Right lung (tissue), 2 donors: ENCODE measurements at regions not wholly inside any gene's neighbourhood (a gene's known extent, or its start where the extent isn't known, plus 50 kb on each side); places are given as distances from the start of the nearest gene placed in this dataset.
"Not testable (repeated sequence)": the region's sequence is repeated elsewhere in the genome, so short reads cannot be mapped to it uniquely, and the experiment has no call there.

Experiments
- DNase-seq, 2 donors: peaks; one replicate each; pipeline ENCODE4 v3.0.0-alpha.2; 2013

DNA sequence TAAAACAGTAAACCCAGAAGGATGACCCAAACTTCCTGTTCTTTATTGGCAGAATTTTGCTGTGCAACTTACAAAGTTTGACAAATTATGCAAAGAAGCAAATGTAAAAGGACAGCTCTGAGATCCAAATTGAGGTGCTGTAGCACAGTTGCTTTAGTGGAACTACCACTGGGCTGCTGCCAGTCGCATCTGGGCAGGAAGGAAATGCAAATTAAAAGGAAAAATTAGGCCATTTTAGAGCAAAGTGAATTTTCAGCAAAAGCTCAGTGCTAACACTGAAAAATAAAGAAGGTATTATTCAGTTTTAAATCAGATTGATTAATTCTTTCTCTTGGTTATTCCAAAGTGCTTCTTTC is 104.5 kb downstream of the ZMAT3 start:
- DNase-seq = no peak

DNA sequence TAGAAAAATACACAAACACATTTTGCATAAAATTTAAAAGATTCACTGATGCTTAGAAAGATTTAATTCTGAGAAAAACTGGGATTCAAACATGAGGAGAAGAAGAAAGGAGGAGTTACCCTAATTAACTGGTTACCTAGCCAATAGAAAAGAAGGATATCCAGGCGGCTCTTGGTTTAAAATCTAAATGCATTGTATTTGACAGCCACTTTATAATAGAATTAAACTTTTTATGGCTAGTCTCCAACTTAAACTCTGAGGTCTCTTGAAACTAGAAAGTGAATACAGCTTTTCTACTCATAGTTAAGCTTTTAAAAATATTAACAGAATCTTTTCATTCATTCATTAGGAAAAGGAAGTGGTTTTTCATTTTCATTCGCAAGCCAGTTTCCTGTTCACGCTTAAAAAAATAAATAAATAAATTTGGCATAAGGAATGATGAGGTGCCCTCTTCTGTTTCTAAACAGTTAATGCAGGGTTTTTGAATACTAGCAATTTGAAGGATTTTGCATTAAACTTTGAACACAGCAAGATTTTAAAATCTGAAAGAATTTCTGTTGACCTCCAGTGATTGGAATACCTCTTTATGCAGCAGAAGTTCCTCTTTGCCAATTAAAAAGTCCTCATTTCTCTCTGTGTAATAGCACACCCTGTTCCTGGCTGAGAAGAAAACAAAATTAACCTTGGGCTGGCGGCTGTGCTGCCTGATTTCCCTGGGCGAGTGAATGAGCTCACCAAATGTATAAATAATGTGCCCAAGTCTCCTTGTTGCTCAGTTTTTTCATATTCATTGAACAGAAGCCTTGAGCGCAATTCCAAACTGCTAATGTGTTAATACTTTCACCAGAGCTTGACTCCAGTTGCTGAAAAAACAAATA is 105.1 kb downstream of the ZMAT3 start:
- peak in 1 of 2 donors; percentile 29 for DNase-seq

DNA sequence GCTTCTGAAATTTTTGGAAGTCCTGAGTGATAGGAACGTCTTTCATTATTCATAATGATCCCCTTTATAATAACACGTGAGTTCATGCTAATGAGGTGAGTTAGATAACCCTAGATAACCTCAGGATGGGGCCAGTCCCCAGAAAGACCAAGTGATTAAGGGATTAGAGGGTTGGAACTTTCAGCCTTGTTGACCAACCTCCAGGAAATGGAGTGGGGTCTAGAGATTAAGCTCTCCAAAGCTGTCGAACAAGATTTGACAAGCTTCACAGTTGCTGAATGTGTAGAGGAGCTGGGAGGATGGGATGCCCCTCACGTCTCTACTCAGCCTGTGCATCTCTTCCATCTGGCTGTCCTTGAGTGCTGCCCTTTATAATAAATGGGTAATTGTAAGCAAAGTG is 107.1 kb downstream of the ZMAT3 start:
- DNase-seq = no peak

DNA sequence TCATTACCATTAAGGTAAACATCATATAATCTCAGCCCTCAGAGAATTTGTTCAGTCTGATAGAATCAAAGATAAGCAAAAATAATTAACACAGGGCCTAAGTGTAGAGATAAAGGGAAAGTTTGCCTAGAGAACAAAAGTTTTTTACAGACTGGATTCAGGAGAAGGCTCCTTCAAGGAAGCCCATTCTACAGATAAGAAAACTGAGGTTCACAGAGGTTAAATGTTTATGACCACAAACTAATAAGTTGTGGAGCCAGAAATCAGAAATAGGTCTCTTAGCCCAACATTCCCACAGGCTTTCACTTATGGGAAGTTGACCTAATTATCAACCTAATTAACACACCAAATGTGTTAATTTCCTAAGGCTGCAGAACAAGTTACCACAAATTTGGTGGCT is 110.7 kb downstream of the ZMAT3 start:
- DNase-seq = no peak

DNA sequence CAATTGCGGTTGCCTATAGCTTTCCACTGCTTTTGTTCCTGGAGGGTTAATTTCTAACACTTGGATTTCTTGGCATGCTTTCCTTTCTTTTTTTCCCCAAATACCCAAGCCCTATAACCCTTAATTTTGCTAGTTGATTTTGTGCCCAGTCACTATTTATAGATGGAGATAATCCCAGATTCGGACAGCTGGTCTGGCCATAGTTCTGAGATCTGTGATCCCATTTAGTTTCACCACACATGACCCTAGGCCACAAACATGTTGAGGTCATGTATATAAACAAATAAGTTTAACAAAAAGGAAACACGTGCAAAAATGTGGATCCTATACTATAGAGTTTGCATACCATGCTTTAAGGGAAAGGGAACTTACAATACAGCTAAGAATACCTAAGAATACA is 111.4 kb downstream of the ZMAT3 start:
- peak; percentile 69 to 70 for DNase-seq

DNA sequence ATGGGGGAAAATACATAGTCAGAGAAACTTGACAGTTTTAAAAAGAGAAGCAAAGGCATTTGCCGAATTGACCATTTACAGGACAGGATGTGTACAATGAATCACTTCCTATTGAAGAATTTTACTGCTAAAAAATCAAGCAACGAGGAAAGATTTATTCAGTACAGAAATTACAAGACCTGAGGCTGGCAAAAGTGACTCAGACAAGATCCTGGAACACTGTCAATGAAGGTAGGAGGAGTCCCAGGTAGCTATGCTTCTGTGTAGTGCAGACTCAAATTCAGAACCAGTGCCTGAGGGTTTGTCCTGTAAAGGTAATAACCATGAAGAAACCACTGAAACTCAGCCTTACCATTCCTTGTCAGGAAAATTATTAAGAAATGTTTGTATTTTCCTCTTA is 120.9 kb downstream of the ZMAT3 start:
- no peak for DNase-seq

DNA sequence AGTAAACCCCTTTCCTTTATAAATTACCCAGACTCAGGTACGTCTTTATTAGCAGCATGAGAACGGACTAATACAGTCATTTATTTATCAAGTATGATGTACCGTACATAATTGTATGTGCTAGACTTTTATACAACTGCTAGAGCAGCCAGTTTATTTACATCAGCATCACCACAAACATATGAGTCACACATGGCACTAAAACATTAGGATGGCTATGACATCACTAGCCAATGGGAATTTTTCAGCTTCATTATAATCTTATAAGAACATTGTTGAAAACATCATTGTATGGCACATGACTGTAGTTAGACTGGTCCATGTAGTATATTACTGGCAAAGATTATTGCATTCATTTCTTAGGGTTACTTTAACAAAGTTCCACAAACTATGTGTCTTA is 121.7 kb downstream of the ZMAT3 start:
- no peak for DNase-seq

DNA sequence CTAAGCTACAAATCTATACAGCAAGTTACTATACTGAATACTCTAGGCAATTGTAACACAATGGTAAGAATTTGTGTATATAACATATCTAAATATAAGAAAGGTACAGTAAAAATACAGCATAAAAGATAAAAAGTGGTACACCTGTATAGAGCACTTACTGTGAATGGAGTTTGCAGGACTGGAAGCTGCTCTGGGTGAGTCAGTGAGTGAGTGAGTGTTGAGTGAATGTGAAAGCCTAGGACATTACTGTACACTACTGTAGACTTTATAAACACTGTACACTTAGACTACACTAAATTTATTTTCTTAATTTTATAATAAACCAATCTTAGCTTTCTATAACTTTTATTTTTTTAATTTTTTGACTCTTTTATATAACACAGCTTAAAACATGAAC is 123.1 kb downstream of the ZMAT3 start:
- DNase-seq = no peak

DNA sequence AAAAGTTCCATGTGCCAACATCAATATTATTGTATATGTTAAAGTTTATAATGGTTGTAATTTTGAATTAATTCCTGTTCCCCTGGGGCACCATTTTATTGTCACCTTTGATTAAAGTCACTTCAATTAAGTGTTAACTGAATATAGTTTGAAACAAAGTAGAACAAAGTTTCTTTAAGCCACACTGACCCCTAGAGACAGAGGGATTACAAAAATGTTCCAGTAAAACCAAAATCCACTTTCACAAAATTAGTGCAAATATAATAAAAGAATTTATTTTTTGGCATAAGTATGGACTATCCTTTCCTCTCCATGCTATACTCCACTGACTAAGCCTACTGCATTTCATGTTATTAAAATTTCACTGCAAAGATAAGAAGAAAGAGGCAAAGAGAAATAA is 123.9 kb downstream of the ZMAT3 start:
- DNase-seq = no peak

DNA sequence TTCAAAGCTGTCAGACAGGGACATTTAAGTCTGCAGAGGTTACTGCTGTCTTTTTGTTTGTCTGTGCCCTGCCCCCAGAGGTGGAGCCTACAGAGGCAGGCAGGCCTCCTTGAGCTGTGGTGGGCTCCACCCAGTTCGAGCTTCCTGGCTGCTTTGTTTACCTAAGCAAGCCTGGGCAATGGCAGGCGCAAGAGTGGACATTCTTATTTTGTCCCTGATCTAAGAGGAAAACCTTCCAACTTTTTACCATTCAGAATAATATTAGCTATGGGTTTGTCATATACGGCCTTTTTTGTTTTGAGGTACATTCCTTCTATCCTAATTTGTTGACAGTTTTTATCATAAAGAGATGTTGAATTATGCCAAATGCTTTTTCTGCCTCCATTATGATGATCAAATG is 129.3 kb downstream of the ZMAT3 start:
- DNase-seq = not testable (repeated sequence)

DNA sequence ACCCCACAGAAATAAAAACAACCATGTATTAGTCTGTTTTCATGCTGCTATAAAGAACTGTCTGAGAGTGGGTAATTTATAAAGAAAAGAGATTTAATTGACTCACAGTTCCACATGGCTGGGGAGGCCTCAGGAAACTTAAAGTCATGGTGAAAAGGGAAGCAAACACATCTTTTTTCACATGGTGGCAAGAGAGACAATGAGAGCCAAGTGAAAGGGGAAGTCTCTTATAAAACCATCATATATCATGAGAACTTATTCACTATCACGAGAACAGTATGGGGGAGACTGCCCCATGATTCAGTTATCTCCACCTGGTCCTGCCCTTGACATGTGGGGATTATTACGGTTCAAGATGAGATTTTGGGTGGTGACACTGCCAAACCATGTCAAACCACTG is 141.5 kb downstream of the ZMAT3 start:
- no peak for DNase-seq

DNA sequence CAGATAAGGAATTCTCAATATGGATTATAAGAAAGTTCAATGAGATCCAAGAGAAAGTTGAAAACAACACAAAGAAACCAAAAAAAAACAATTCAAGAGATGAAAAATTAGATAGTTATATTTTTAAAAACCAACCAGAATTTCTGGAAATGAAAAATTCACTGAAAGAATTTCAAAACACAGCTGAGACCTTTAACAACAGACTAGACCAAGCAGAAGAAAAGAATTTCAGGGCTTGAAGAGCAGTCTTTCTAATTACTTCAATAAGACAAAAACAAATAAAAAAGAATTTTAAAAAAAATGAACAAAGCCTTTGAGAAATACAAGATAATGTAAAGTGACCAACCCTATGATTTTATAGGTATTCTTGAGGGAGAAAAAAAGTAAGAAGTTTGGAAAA is 155.4 kb downstream of the ZMAT3 start:
- no peak for DNase-seq

DNA sequence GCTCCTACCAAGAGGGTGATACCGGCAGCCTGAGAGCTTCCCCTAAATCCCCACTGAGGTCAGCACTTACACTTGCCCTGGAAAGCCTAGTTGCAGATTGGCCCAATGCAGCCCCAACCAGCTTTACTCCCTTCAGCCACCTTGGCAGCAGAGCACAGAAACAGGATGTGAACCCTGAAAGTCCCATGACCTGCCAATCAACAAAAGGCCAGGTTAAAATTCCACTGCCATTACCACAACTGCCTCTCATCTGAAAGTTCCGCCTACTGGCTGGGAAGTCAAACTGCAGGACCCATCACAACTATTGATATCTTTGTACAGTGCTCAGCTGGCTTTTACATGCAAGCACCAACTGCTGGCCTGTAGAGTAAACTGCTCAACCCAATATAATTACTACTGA is 156.2 kb downstream of the ZMAT3 start:
- no peak for DNase-seq

DNA sequence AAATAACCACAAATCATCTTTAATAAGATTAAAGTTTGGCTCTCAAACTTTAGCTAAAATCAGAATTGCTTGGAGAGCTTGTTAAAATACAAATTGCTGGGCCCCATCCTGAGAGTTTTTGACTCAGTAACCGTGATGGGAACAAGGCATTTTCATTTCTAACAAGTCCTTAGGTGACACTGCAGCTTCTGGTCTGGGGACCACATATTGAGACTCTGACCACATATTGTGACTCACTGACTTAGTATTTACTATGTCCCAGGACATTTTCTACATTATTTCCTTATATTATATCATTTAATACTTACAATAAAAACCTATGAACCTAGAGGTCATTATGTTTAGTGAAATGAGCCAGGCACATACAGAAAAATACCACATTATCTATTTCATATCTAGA is 164.5 kb downstream of the ZMAT3 start:
- no peak for DNase-seq

DNA sequence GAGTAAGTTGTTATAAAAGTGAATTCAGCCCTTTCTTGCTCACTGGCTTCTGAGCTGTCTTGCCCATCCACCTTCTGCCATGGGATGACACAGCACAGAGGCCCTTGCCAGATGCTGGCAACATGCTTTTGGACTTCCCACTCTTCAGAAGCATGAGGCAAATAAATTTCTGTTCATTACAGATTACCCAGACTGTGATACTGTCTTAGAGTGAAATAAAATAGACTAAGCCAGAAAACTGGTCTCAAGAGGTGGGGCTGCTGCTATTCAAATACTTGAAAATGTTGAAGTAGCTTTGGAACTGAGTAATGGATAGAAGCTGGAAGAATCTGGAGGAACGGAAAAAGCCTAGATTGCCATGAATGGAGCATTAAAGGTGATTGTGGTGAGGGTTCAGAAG is 170.4 kb downstream of the ZMAT3 start:
- no peak for DNase-seq

DNA sequence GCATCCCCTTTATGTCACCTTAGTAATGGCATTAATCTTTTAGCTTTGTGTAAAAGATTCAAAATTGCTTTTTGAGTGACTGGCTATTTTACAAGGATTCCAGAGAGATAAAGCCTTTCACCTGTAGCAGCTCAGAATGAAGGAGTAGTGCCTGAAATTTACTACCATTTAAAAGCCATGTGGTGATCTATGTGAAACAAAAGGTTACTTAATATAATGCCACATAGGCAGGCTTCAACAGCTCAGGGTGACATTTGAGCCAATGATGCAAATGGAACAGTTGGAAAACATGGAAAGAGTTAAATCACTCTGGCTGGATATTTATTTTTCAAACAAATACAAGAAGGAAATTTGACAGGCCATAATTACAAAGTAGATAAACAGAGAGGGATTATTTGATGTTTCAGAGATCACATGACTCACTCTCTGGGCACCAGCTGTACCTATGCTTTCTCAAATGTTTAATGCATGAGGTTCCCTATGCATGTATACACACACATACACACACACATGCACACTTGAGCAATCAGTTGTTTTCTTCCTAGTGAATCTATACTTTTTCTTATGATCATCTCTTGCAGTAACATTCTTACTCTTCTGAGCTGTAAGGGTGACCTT is 171.5 kb downstream of the ZMAT3 start:
- DNase-seq = no peak

DNA sequence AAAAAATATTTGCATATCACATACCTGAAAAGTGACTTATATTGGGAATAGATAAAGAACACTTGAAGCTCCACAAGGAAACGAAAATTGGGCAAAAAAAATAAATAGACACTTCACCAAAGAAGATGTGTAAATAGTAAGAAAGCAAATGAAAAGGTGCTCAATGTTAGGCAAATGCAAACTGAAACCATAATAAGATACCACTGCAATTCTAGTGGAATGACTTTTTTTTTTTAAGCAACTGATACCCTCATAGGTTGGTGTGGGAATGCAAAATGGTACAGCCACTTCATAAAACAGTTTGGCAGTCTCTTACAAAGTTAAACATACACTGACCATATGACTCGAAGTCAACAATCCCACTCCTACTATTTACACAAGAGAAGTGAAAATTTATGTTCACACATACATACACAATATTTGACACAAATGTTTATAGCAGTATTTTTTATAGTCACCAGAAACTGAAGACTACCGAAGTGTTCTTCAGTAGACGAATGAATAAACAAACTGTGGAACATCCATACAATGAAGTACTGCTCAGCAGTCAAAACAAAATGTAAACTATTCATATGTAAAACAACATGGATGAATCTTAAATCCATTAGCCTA is 176.3 kb downstream of the ZMAT3 start:
- DNase-seq = no peak
